HG02970 (cell line): ENCODE measurements at regions not wholly inside any gene's neighbourhood (a gene's known extent, or its start where the extent isn't known, plus 50 kb on each side); places are given as distances from the start of the nearest gene placed in this dataset.

Experiments
- ATAC-seq: cut with Tn5 transposase; IDR thresholded peaks from one replicate; pipeline ENCODE4 v1.9.1; 2021; ENCODE audit warnings: mild to moderate bottlenecking, moderate library complexity, moderate number of reproducible peaks; ENCODE audit not compliant: unreplicated experiment, low FRiP score

DNA sequence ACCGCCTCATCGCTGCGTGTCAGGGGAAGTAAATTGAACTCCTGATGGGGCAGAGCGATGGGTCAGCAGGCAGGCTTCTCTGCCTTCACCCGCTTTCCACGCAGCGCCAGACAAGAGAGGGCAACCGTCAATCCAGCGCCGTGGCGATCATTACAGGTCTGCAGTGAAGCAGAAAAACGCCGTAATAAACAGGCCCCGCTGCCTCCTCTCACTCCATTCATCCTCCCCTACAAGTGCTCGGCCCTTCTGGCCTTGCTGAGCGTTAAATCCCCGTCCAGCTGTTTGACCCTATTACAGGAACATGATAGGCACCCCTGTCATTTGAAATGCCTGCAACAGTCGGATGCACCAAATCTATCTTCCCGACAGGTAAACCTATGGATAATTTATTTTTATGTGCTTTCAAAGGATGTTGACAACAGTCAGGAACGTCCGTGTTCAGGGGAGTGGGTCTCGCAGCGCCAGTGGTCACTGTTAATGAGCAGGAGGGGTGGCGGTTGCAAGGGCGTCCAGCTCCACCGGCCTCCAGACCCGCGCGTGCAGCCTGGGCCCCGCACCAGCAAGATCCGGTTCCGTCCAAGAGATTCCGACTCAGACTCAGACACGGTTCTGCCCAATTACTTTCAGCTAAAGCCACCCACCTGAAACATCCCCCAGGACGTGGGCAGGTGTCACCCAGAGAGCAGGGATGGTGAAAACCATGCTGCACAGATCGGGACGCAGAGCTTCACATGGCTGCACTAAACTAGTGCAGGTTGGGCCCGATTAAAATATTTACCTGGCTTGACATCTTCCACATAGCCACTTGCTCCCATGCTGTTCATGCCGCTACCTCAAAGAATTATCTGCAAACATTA is 508.0 kb upstream of the MGMT start:
- no peak for ATAC-seq

GRCh38 chr10:128959746-128960145 is 507.3 kb upstream of the MGMT start:
- no peak for ATAC-seq

- ATAC-seq = no peak
Observed at GRCh38 chr10:128960517-128960916, 506.5 kb upstream of the MGMT start.

DNA sequence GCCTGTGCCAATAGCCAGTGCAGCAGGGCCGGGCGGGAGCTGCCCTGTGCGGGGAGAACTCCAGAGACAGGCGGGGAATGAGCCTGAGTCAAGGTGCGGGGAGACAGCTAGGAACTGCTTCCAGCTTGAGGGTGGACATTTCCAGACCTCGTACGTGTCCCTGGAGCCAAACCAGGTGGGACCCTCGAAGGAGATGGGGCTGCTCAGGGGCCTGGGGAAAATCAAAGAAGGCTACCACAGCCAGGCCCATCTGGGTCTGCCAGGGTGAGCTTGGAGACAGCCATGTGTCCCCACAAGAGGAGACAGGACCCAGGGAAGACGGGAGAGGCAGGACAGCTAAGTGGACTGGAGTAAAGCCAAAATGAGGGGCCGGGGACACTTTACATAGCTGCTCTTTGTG is 504.9 kb upstream of the MGMT start:
- ATAC-seq = no peak

DNA sequence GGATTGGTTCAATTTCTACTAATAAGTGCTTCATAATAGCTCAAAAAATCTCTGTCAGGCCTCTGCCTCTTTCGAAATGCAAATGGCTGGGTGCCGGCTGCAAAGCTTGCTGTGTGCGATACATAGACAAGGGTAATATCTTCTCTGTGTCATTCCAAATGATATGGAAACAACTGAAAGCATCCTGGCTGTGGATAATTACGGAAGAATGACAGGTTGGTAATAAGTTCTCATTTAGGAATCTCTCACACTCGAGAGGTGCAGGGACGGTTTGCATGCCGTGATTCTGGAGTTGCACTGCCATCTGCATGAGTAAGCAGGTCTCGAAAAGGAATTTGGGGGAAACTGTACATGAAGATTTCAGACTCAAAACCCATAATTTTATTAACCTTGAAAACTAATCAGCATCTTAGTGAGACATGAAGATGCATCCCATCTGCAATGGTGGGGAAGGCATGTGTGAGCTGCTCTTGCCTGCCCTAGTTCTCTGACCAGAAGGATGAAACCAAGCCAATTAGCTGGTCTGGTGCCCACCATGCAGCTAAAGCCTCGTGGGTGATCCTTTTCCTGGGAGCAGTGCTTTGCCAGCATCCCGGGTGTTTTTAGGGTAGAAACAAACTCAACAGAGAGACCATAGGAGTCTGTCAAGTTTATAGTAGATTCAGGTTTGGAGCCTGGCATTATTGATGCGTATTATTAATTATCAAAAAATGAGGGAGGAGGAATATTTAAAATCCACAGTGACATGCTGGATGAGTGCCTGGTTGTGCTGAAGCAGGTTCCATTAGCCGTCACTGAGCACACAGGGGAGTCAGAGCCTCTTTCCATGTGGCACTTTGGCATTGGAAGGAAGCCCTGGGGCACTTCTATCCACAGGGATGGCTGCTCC is 503.6 kb upstream of the MGMT start:
- ATAC-seq = no peak

GRCh38 chr10:128964100-128964403 is 503.0 kb upstream of the MGMT start:
- no peak for ATAC-seq

DNA sequence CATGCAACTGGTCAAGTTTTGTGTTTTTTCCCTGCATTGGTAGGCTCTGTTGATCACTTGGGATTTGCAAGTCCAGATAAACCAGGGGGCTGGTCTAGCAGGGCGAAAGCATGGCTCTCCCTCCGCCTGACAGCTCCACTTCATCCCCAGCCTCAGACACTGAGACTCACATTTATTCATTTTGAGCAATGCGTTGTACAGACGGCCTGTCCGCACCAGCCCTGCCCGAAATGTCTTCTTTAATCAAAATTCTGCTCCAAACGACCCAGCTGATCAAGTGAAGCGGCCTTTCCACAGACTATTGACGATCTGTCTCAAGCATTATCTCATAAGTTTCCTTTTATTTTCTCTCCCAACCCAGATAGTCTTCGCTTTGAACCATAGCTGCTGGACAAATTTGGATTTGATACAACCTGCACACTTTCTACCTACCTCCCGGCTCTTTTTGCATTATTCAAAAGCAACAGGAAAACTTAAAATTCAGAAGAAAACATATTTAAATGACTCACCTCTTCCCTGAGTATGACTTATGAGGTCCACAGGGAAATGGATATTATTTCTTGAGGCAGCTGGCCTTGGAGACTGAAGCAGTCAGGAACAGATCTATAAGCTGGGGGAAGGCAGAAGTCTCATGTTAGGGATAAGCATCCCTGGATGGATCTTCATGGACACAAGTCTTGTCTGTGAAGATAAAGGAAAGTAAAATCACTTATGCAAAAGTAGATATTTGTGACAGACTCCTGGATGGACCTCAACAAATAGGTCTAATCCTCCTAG is 498.9 kb upstream of the MGMT start:
- ATAC-seq = no peak

GRCh38 chr10:128969551-128969950 is 497.5 kb upstream of the MGMT start:
- ATAC-seq = no peak

DNA sequence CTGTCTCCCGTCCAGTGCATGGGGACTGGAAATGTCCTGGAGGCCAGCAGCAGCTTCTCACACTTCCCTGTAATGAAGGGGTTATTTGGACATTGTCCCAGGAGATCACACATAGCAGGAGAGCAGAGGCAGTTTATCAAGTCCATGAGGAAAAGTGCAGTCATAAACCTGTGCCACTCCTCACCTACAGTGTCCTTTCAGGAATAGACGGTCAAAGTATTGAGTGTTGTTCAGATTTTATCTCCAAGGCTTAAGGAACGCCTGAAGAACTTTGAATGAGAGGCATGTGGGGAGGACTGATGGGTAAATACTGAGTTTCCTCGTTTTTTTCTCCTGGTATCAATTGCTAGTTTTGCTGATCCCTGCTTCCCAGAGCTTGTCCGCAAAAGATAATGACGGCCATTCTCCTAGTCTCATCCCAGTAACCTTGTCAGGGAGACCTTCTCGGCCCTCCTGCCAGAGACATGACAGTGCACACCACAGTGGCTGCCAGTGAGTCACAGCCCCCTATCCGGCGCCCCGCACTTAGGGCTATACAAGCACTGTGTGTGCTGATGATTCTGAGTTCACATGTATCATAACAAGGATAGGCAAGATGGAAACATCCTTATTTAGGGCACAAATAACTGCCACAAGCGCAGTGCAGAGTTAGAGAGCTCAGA is 495.5 kb upstream of the MGMT start:
- no peak for ATAC-seq

- no peak for ATAC-seq
Observed at GRCh38 chr10:128972036-128972405, 495.0 kb upstream of the MGMT start.

DNA sequence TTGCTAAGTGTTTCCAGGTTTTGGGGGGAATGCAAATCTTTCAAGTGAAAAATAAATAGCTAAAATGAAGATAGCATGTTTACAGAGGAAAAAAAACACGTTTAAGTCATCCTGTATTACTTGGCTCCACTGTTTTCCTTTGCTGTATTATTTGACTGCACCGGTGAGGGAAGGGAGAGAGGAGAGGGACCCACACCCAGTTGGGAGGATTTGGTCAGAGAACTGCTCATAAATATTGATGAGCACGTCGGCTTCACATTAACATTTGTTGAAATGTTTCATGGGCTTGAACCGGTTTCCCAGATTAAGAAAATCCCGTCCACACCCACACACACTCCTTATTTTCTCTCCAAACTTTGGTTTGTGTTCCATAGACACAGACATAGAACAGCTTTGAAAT is 493.8 kb upstream of the MGMT start:
- no peak for ATAC-seq

GRCh38 chr10:128976856-128977255 is 490.2 kb upstream of the MGMT start:
- ATAC-seq = no peak

GRCh38 chr10:128978211-128978610 is 488.8 kb upstream of the MGMT start:
- no peak for ATAC-seq

DNA sequence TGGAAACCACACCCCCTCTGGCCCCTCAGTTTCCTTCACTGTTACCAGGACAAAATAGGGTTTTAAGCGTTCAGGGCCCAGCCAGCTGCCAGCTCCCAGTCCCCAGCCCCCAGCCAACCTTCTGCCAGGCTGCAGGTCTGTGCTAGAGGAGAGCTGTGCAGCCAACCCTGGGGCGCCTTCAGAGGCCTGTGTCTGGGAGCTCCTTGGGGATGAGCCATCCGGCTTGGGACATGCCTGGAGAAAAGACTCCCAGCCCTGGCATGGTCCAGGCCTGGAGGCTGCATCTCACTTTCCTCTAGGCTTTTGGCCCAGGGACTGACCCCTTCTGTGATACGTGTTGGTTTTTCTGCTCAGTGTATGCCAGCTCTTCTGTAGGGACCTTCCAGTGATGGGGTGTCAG is 487.6 kb upstream of the MGMT start:
- ATAC-seq = no peak

DNA sequence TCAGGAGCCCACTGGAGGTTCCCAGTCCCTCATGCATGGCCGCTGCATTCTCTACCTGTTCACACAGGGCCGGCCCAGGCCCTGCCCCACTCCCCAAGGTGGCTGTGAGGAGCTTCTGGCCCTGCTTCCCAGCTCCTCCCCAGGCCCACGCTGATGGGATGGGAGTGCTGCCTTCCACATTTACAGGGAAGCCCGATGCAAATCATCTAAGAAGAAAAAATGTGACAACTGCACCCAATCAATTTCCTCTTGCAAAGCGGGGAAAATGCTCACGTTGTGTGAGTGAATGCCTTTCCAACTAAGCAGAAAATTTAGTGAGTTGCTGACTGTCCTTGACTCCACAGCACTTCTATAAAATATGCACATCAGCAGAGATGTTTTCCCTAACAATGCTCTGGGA is 485.8 kb upstream of the MGMT start:
- no peak for ATAC-seq

DNA sequence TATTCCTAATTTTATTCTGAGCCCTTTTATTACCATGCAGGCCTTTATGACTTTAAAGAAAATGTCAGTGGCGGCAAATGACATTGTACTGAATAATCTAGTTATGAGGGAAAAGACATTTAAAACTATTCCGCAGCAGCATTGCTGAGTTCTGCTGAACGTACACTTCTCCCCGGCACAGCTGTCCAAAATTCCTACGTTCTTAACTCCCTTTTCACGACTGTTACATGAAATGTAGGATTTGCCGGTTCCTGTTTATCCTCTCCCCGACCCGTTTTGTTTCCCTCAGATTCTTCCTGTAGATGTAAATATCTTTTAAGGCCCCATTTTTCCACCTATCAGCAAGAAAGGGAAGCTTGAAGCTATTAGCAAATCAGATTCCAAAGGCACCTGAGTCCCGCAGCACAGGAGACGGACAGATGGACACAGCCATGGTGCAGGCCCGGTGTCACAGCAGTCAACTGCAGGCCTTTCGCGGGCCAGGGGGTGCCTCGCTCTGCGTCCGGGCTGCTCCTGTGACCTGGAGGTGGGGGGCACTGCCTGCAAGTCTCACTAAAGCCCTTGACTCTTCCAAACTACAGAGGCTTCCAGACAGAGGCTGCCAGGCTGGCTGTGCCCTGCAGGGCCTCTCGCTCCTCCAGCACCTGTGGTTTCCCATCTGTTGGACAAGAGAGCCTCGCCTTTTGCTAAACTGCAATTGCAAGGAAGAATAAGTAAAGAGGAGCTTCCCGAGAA is 485.0 kb upstream of the MGMT start:
- ATAC-seq = no peak

DNA sequence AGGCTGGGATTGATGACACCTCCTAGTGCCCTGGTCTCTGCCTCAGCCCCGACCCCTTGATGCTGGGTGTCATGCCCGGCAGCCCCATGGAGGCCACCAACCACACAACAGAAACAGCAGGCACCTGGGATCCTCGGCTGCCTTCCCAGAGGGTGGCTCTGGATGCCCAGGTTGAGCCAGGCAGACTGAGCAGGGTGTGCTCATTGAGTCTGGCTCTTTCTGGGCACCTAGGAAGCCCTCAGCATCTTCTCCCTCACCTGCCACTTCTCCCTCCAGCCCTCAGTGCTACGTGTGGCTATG is 484.5 kb upstream of the MGMT start:
- no peak for ATAC-seq

GRCh38 chr10:128985036-128985435 is 482.0 kb upstream of the MGMT start:
- no peak for ATAC-seq

DNA sequence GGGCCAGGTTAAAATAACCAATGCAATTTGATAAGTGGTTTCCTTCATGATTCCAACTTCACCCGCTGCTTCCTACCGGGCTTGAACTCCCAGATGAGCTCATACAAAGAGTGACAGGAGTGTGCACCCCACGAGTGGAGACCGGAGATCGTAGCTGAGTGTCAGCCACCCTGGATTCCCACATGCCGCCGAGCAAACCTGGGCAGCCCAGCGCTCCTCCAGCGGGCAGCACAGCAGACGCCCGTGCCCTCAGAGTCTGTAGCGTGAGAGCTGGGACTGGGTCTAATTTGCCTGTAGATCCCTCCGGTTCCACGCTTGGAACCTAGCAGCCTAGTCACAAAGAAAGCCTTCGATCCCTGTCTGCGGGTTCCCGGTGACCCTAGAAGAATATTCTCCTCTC is 476.1 kb upstream of the MGMT start:
- ATAC-seq = no peak

GRCh38 chr10:128992770-128993169 is 474.3 kb upstream of the MGMT start:
- no peak for ATAC-seq
